Thyroid gland (tissue), 4 donors: ENCODE measurements at regions not wholly inside any gene's neighbourhood (a gene's known extent, or its start where the extent isn't known, plus 50 kb on each side); places are given as distances from the start of the nearest gene placed in this dataset.

Source experiments
- CTCF ChIP-seq, 6 experiments: fragments of 200-600 bp in 3 of 6; fragments of 450-650 bp in 3 of 6; sonication (generic) in 3 of 6; IDR thresholded peaks; one replicate each; pipeline ENCODE4 v1.5.1; 2016 to 2019; ENCODE audit warnings: antibody characterized with exemption in 6 of 6, mild to moderate bottlenecking in 2 of 6, inconsistent platforms in 1 of 6, moderate library complexity in 1 of 6
- POLR2A ChIP-seq, 2 donors: fragments of 450-650 bp; IDR thresholded peaks; one replicate each; pipeline ENCODE4 v1.6.1; 2017; ENCODE audit warnings: antibody characterized with exemption in 2 of 2, mild to moderate bottlenecking in 2 of 2, moderate library complexity in 1 of 2

GRCh38 chr1:5364591-5364990 lies 627.6 kb downstream of the NPHP4 start:
- TF ChIP-seq POLR2A (IDR thresholded peaks at IDR 0.05) (no peak), CTCF (IDR thresholded peaks at IDR 0.05) (no peak)
